GM20000 (cell line): ENCODE measurements at regions not wholly inside any gene's neighbourhood (a gene's known extent, or its start where the extent isn't known, plus 50 kb on each side); places are given as distances from the start of the nearest gene placed in this dataset.

Experiments
- DNase-seq: peaks from one replicate; pipeline ENCODE4 v3.0.0; 2012; ENCODE audit warnings: low spot score
- TF ChIP-seq, protein P1 (sequence below): IDR thresholded peaks from 2 replicates; pipeline ENCODE4 v1.5.1; 2012; ENCODE audit warnings: mild to moderate bottlenecking, control low read depth; ENCODE audit errors: extremely low read depth, missing control alignments

DNA sequence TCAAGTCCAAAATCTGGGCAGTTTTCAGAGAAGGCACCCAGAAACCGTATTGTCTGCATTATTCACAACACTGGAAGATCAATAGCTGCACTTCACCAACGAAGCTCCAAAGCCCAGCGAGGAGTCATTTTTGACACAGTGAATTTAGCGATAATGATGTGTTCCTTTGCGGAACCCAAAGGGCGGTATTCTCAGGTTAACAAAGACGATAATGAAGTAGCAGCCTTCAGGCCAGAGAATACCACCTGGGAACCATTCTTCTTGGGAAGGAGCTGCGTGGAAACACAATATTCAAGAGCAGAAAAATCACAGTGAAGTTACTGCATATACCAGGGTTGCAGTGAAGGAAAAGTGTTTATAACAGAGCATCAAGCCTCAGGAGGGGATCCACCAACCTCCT, 381.0 kb downstream of the TOX3 start:
- TF ChIP-seq, protein P1, sequence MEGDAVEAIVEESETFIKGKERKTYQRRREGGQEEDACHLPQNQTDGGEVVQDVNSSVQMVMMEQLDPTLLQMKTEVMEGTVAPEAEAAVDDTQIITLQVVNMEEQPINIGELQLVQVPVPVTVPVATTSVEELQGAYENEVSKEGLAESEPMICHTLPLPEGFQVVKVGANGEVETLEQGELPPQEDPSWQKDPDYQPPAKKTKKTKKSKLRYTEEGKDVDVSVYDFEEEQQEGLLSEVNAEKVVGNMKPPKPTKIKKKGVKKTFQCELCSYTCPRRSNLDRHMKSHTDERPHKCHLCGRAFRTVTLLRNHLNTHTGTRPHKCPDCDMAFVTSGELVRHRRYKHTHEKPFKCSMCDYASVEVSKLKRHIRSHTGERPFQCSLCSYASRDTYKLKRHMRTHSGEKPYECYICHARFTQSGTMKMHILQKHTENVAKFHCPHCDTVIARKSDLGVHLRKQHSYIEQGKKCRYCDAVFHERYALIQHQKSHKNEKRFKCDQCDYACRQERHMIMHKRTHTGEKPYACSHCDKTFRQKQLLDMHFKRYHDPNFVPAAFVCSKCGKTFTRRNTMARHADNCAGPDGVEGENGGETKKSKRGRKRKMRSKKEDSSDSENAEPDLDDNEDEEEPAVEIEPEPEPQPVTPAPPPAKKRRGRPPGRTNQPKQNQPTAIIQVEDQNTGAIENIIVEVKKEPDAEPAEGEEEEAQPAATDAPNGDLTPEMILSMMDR, result no peak
- no peak for DNase-seq

DNA sequence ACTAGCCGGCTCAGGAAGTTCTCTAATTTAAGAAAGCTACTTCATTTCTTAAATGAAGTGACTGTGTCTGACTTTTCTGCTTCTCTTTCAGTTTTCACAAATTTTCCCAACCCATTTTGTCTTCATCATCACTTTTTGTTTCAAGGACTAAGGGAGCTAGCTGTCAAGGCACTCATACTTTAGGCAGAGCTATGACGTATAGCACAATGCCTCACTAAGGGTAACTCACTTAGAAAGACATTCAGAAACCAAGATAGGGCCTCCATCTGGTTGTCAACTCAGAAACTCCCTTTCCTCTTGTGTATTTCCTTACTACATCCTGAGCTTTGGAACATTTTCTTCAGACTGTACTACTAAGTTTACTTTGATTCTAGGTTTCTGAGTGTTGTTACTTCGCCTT, 397.9 kb downstream of the TOX3 start:
- DNase-seq, result no peak
- TF ChIP-seq, protein P1, result no peak

DNA sequence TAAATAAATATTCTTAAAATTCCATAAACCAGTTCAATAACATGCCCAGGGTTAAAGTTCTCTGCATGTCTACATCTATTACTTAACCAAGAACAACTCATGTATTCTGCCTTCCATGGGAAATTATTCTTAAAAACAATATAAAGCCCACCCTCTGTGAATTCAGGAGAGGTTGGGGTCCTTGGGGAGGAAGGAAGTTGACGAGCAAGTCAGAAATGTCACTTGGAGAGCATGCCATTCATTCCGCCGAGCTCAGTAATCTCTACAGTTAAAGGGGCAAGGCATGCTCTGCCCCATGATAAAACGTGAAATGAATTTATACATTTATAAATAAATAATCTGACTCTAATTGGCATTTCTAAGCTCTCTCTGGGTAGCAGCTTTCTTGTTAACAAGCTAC, 405.1 kb downstream of the TOX3 start:
- DNase-seq, result no peak
- TF ChIP-seq, protein P1, result no peak

DNA sequence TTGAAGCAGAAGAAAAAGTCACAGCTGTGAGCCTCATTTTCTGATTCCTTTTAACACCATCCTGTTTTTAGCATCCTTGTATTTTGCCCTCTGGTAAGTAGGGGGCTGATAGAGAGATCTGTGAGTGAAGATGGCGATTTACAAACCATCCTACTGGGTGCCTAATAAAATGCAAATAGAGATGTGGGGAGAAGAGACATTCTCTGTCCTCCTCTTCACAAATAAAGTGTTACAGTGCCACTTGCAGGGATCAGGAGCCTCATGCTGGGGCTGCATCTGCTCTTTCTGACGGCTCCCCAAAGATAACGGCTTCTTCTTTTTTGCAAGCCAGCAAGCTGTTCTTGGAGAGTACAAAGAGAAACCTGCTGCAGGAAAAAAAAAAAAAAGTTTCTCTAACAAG, 418.6 kb downstream of the TOX3 start:
- TF ChIP-seq, protein P1, result no peak
- no peak for DNase-seq

DNA sequence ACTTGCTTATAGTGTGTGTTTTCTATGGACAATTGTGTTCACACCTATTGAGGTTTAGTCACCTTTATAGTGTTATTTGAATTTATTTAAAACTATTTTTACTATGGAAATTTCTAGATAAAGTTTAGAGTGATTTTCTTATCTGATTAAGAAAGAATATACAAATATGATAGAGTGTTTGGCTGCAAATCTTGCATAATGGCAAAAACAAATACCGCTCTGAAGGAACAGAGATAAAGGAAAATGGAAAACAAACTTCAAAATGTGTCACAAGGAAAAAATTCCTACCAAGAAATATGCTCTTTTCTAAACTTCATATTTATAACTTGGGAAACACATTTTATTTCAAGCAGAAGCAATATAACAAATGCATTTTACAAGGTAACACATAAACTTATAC, 423.1 kb downstream of the TOX3 start:
- TF ChIP-seq, protein P1, result no peak
- DNase-seq, result no peak

DNA sequence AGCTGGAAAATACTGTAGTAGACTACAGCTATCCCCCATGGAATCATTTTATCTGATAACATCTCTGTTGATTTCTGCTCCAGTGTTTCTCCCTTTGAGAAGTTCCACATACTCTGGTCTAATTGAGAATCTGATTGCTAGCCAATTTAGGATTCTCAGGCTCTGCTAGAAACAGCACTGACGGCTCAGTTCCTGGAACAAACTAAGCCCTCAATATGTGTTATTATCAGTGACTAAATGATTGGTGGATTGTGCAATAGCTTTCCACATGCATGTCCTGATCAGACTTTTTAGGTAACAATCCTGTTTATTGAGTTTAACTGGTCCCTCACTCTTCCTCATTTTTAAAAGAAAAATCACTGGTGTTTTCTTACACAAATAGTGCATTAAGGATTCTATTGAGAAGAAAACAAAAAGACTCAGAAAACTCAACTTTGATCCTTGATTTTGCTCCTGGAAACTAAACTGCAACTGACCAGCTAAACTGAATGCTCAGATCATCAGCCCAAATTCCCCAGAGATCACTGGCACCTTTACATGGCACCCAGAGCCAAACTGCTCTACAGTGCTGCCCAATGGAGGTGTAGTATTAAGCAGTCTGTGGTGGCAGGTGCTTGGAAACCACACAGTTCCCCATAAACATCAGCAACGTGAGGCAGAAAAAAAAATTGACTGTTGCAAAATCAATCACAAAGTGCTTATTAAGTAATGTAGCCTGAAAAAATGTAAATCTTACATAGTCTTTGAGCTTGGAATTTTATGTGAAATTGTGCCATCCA, 423.7 kb downstream of the TOX3 start:
- no peak for DNase-seq
- TF ChIP-seq, protein P1, result no peak

DNA sequence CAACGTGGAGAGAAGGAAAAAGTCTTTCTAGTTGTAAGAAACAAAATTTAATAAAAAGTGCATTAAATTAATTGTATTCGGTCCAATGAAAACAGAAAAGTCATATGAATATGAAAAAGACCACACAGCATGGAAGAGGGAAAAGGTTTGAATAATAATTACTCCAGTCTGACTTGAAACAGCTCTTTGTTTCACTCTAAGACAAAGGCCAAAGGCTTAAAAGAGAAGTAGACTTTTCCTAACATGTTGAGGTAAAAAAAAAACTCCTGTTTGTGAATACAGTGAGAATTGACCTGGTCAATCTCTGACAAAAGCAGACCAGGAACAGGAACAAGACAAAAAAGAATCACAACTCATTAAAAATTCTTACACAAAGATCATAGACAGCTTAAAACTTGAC, 429.8 kb downstream of the TOX3 start:
- no peak for DNase-seq
- TF ChIP-seq, protein P1, result no peak
